ENCODE measurements at regions not wholly inside any gene's neighbourhood (a gene's known extent, or its start where the extent isn't known, plus 50 kb on each side); places are given as distances from the start of the nearest gene placed in this dataset.

DNA sequence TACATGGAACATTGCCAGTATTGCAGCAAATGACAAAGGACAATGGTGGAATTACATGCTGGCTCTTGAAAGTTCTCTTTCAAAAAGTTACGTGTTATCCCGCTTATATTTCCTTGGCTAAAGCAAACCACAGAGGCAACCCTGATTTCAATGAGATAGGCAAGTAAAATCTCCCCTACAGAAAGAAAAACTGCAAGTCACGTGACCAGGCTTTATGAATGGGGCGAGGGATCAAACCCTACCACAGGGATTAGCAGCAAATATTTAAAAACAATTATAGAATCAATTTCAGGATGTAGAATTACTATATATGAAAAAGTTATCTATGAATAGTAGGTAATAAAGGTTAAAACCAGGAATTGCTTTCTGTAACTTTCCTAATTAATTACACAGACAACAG lies 603.4 kb upstream of the GBE1 start:
- no peak overlapping the region for H3K9ac ChIP-seq
- no peaks in the 10 kb centered on the region for H3K27me3 ChIP-seq (ENCODE audit: control insufficient read depth, insufficient read depth, low read length)
- no peaks in the 10 kb centered on the region for H3K79me2 ChIP-seq
- no peak overlapping the region for H3K4me3 ChIP-seq (ENCODE audit: low read depth, low read length)
- no peaks in the 10 kb centered on the region for H3K36me3 ChIP-seq (ENCODE audit: control insufficient read depth, insufficient read depth, low read length)
- TF ChIP-seq, protein P1, sequence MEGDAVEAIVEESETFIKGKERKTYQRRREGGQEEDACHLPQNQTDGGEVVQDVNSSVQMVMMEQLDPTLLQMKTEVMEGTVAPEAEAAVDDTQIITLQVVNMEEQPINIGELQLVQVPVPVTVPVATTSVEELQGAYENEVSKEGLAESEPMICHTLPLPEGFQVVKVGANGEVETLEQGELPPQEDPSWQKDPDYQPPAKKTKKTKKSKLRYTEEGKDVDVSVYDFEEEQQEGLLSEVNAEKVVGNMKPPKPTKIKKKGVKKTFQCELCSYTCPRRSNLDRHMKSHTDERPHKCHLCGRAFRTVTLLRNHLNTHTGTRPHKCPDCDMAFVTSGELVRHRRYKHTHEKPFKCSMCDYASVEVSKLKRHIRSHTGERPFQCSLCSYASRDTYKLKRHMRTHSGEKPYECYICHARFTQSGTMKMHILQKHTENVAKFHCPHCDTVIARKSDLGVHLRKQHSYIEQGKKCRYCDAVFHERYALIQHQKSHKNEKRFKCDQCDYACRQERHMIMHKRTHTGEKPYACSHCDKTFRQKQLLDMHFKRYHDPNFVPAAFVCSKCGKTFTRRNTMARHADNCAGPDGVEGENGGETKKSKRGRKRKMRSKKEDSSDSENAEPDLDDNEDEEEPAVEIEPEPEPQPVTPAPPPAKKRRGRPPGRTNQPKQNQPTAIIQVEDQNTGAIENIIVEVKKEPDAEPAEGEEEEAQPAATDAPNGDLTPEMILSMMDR (IDR thresholded peaks at IDR 0.05), result no peak
- no peaks in the 10 kb centered on the region for H3K4me1 ChIP-seq
- H2AFZ ChIP-seq, result no peak overlapping the region
- H3K4me2 ChIP-seq (ENCODE audit: low read length), result no peak overlapping the region
- H3K27ac ChIP-seq, result no peak overlapping the region
- H3K9me3 ChIP-seq (ENCODE audit: control insufficient read depth, low read length), result no peaks in the 10 kb centered on the region

DNA sequence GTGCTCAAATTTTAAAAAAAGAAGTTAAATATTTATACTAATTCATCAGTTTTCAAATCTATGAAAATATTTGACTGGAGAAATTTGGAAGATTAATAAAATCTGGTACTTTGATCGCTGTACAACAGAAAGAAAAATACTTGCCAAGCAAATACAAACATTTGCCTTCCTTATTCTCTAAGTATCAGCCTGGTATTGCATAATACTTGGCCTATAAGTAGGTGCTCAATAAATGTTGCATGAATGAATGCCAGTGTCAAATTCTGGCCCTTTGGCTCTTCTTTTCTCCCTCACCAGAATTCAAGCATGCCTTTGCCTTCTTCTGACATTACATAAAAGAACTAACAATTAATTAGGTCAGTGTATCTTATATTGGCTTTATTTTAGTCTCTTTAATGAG lies 601.7 kb upstream of the GBE1 start:
- no peak overlapping the region for H3K9ac ChIP-seq
- H3K4me2 ChIP-seq (ENCODE audit: low read length), result no peak overlapping the region
- no peaks in the 10 kb centered on the region for H3K36me3 ChIP-seq (ENCODE audit: control insufficient read depth, insufficient read depth, low read length)
- H3K79me2 ChIP-seq, result no peaks in the 10 kb centered on the region
- TF ChIP-seq, protein P1 (IDR thresholded peaks at IDR 0.05), result no peak
- no peak overlapping the region for H3K27ac ChIP-seq
- H3K4me3 ChIP-seq (ENCODE audit: low read depth, low read length), result no peak overlapping the region
- no peak overlapping the region for H2AFZ ChIP-seq
- H3K27me3 ChIP-seq (ENCODE audit: control insufficient read depth, insufficient read depth, low read length), result no peaks in the 10 kb centered on the region
- H3K4me1 ChIP-seq, result no peaks in the 10 kb centered on the region
- H3K9me3 ChIP-seq (ENCODE audit: control insufficient read depth, low read length), result no peaks in the 10 kb centered on the region

DNA sequence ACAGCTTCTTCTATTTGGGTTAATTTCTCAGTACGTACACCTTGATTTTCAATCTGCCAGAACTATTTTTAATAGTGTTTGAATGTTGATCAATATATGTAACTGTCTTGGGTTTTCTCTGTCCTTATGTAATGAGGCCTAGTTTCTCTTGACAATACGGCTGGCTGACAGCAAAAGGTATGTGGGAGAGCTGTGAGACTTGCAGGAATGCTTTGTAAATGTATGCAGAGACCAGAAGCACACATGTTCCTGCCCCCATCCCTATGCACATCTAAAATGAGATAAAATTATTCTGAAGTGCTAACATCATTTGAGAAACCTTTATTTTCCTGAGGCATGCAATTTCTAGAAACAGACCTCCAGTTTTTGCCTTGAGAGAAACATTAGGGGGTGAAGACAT lies 593.8 kb upstream of the GBE1 start:
- Histone ChIP-seq H3K9me3 (ENCODE audit: control insufficient read depth, low read length) (no peaks in the 10 kb centered on the region), H3K4me3 (ENCODE audit: low read depth, low read length) (no peak overlapping the region), H3K4me1 (no peaks in the 10 kb centered on the region), H3K27ac (no peak overlapping the region), H3K36me3 (ENCODE audit: control insufficient read depth, insufficient read depth, low read length) (no peaks in the 10 kb centered on the region), H3K4me2 (ENCODE audit: low read length) (no peak overlapping the region), H3K27me3 (ENCODE audit: control insufficient read depth, insufficient read depth, low read length) (no peaks in the 10 kb centered on the region), H3K9ac (no peak overlapping the region), H2AFZ (no peak overlapping the region), H3K79me2 (no peaks in the 10 kb centered on the region)
- TF ChIP-seq, protein P1 (IDR thresholded peaks at IDR 0.05), result no peak

DNA sequence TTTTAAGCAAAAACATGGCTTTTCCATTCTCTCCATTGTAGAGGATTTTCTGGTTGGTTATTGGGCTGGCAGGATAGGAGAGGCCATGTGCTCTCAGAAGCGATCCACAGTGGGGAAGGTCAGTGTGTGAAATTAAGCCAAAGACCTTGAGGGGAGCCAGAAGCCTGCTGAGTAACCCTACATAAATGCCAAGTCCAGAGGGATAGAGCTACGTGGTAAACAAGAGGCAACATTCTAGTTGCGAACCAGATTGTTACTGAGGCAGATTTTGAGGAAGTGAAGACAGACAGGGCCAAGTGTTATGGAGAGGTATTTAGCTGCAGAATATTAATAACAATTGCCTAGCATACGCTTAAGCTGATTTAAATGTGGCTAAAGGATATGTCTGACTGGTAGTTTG lies 592.8 kb upstream of the GBE1 start:
- no peak overlapping the region for H3K27ac ChIP-seq

More for the DNA sequence above, 592.8 kb upstream of the GBE1 start:
- no peak overlapping the region for H3K4me3 ChIP-seq (ENCODE audit: low read depth, low read length)
- no peaks in the 10 kb centered on the region for H3K79me2 ChIP-seq
- H3K27me3 ChIP-seq (ENCODE audit: control insufficient read depth, insufficient read depth, low read length), result no peaks in the 10 kb centered on the region
- H3K4me1 ChIP-seq, result no peaks in the 10 kb centered on the region
- H3K9ac ChIP-seq, result no peak overlapping the region
- H2AFZ ChIP-seq, result no peak overlapping the region
- no peak overlapping the region for H3K4me2 ChIP-seq (ENCODE audit: low read length)
- TF ChIP-seq, protein P1 (IDR thresholded peaks at IDR 0.05), result no peak
- no peaks in the 10 kb centered on the region for H3K9me3 ChIP-seq (ENCODE audit: control insufficient read depth, low read length)
- no peaks in the 10 kb centered on the region for H3K36me3 ChIP-seq (ENCODE audit: control insufficient read depth, insufficient read depth, low read length)
